Keratinocyte (primary cell): ENCODE measurements at regions not wholly inside any gene's neighbourhood (a gene's known extent, or its start where the extent isn't known, plus 50 kb on each side); places are given as distances from the start of the nearest gene placed in this dataset.

Experiments
- DNase-seq: peaks from one replicate; pipeline ENCODE4 v3.0.0-alpha.2; 2011; ENCODE audit warnings: low read depth, missing footprints, low spot score
- FAIRE-seq: peaks from 2 replicates; lab custom pipeline; 2011; peaks lifted over from hg19 to GRCh38; lab: Jason Lieb, UNC
- H2AFZ ChIP-seq: 2 replicates; pipeline ENCODE4 v1.6.0; 2012; ENCODE audit warnings: low read length, control low read depth, inconsistent platforms; ENCODE audit not compliant: control insufficient read depth
- H3K27ac ChIP-seq: 2 replicates; pipeline ENCODE4 v1.5.1; 2011; ENCODE audit warnings: low read length; ENCODE audit not compliant: control insufficient read depth, insufficient read depth
- H3K27me3 ChIP-seq: 3 replicates; pipeline ENCODE4 v1.6.0; 2011; ENCODE audit warnings: low read length; ENCODE audit not compliant: control insufficient read depth, insufficient read depth; ENCODE audit errors: extremely low read depth
- H3K36me3 ChIP-seq, 2 experiments: 2 replicates in 1 of 2; 3 replicates in 1 of 2; pipeline ENCODE4 v1.5.1; 2011; ENCODE audit warnings: low read length in 2 of 2, mild to moderate bottlenecking in 1 of 2; ENCODE audit not compliant: control insufficient read depth in 2 of 2, insufficient read depth in 2 of 2; ENCODE audit errors: extremely low read depth in 1 of 2
- H3K4me1 ChIP-seq: 3 replicates; pipeline ENCODE4 v1.5.1; 2011; ENCODE audit warnings: low read length; ENCODE audit not compliant: control insufficient read depth, insufficient read depth; ENCODE audit errors: extremely low read depth
- H3K4me2 ChIP-seq: 3 replicates; pipeline ENCODE4 v1.6.0; 2011; ENCODE audit warnings: low read depth, low read length; ENCODE audit not compliant: control insufficient read depth, insufficient read depth; ENCODE audit errors: extremely low read depth
- H3K4me3 ChIP-seq, 3 experiments: fragments of 200-600 bp in 1 of 3; sonication (generic) in 1 of 3; 2 replicates in 2 of 3; 3 replicates in 1 of 3; pipeline ENCODE4 v1.5.1; 2011 to 2016; ENCODE audit warnings: low read length in 3 of 3, mild to moderate bottlenecking in 3 of 3, control low read depth in 2 of 3, inconsistent platforms in 1 of 3, low read depth in 1 of 3, mixed read lengths in 1 of 3, mixed run types in 1 of 3, moderate library complexity in 1 of 3; ENCODE audit not compliant: control insufficient read depth in 2 of 3, insufficient read depth in 2 of 3; ENCODE audit errors: extremely low read depth in 1 of 3
- H3K79me2 ChIP-seq: 2 replicates; pipeline ENCODE4 v1.6.0; 2012; ENCODE audit warnings: low read length; ENCODE audit not compliant: control insufficient read depth, insufficient read depth
- H3K9ac ChIP-seq: 3 replicates; pipeline ENCODE4 v1.6.0; 2011; ENCODE audit warnings: low read length; ENCODE audit not compliant: control insufficient read depth, insufficient read depth; ENCODE audit errors: extremely low read depth
- H3K9me1 ChIP-seq: 3 replicates; pipeline ENCODE4 v1.6.0; 2011; ENCODE audit warnings: low read length; ENCODE audit not compliant: control insufficient read depth, insufficient read depth; ENCODE audit errors: extremely low read depth
- H3K9me3 ChIP-seq: 2 replicates; pipeline ENCODE4 v1.5.1; 2012; ENCODE audit warnings: low read depth, low read length; ENCODE audit not compliant: control insufficient read depth
- H4K20me1 ChIP-seq: 3 replicates; pipeline ENCODE4 v1.6.0; 2011; ENCODE audit warnings: low read length; ENCODE audit not compliant: control insufficient read depth, insufficient read depth; ENCODE audit errors: extremely low read depth
- CTCF ChIP-seq, 3 experiments: IDR thresholded peaks in 1 of 3; conservative IDR thresholded peaks in 1 of 3; optimal IDR thresholded peaks in 1 of 3; 2 replicates in 2 of 3; 3 replicates in 1 of 3; pipeline versions ENCODE3 to v1.5.1; 2011; ENCODE audit warnings: low read length in 3 of 3, mild to moderate bottlenecking in 3 of 3, moderate library complexity in 2 of 3, control low read depth in 1 of 3, inconsistent platforms in 1 of 3; ENCODE audit not compliant: insufficient read depth in 2 of 3; ENCODE audit errors: extremely low read depth in 1 of 3
- EZH2 ChIP-seq: IDR thresholded peaks from one replicate; pipeline ENCODE4 v1.6.1; 2012; ENCODE audit warnings: inconsistent platforms, mild to moderate bottlenecking, low read length, moderate library complexity
- dilution Hi-C: fragments of 300-500 bp; cut with MboI; formaldehyde crosslinking; loops from one replicate; pipeline ENCODE4 v1.7.0; 2020; ENCODE audit warnings: low sequenced_read_pairs; ENCODE audit not compliant: extremely low pct_ligation_motif_present

DNA sequence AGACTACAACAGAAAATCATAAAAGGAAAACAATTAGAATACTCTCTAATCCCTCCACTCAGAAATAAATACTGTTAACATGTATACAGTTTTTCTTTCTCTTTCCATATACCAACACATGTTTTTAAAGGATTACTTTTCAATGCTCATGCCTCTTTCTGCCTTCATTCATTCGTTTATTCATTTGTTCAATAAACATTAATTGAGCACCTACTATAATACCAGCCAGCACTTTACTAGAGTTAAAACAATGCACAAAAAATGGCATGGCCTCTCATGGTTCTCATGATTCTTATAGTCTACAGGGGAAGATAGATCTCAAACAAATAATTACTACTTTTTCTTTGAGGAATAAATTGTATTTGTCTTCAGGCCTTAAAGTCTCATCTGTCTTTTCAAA lies 70.3 kb upstream of the RIPOR2 start:
- dilution Hi-C loops: no loop called here
- no peak for DNase-seq
- H3K27ac ChIP-seq: peak overlapping the region; percentile 60
- TF ChIP-seq CTCF (optimal IDR thresholded peaks at IDR 0.05 in 1 of 3, IDR thresholded peaks at IDR 0.05 in 1 of 3, conservative IDR thresholded peaks at IDR 0.05 in 1 of 3; ENCODE audit: extremely low read depth in 1 of 3, insufficient read depth in 2 of 3, low read length in 3 of 3) (no peak), EZH2 (no peak)
- H3K9me1 ChIP-seq: no peaks in the 10 kb centered on the region
- no peaks in the 10 kb centered on the region for H3K27me3 ChIP-seq
- H3K36me3 ChIP-seq: no peaks in the 10 kb centered on the region
- FAIRE-seq: no peak
- H3K9ac ChIP-seq: no peak overlapping the region
- peaks cover 33% of the 10 kb centered on the region for H3K4me1 ChIP-seq
- no peaks in the 10 kb centered on the region for H4K20me1 ChIP-seq
- peak overlapping the region in 1 of 3 experiments; percentile 22 for H3K4me3 ChIP-seq
- no peaks in the 10 kb centered on the region for H3K79me2 ChIP-seq
- H2AFZ ChIP-seq: no peak overlapping the region
- no peaks in the 10 kb centered on the region for H3K9me3 ChIP-seq
- peak overlapping the region; percentile 52 for H3K4me2 ChIP-seq

DNA sequence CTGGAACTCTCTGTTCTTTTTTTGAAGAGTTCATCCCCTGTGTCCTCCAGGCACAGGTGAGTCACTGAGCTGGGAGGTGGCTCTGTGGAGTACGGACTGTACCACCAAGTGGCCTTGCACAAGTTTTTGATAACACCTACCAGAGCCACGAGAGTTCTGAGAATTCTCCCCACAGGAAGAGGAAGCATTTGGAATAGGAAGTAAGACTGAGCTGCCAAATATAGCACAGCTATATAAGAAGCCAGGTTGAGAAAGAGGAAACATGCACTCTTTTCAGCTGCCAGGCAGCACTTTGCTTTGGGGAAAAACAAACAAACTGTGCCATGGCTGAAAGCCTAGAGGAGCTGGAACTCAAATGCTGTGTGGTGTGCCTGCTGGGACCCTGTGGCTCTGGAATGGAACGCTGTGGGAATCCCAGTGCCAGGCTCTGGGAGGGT lies 70.8 kb upstream of the RIPOR2 start:
- Histone ChIP-seq H3K4me3 (peak overlapping the region in 2 of 3 experiments; percentile 7 to 22), H3K9ac (no peak overlapping the region), H3K27me3 (no peaks in the 10 kb centered on the region), H3K36me3 (no peaks in the 10 kb centered on the region), H3K9me1 (no peaks in the 10 kb centered on the region), H3K9me3 (no peaks in the 10 kb centered on the region), H3K4me2 (peak overlapping the region; percentile 52), H3K27ac (peak overlapping the region; percentile 60), H2AFZ (peak overlapping the region; percentile 72), H4K20me1 (no peaks in the 10 kb centered on the region), H3K79me2 (no peaks in the 10 kb centered on the region), H3K4me1 (peaks cover 38% of the 10 kb centered on the region)
- FAIRE-seq: peak; percentile 61
- TF ChIP-seq EZH2: no peak
- no peak for TF ChIP-seq CTCF (optimal IDR thresholded peaks at IDR 0.05 in 1 of 3, IDR thresholded peaks at IDR 0.05 in 1 of 3, conservative IDR thresholded peaks at IDR 0.05 in 1 of 3; ENCODE audit: extremely low read depth in 1 of 3, insufficient read depth in 2 of 3, low read length in 3 of 3)
- dilution Hi-C loops: no loop called here
- DNase-seq: peak; percentile 64
